GM18907 (cell line): ENCODE measurements at regions not wholly inside any gene's neighbourhood (a gene's known extent, or its start where the extent isn't known, plus 50 kb on each side); places are given as distances from the start of the nearest gene placed in this dataset.

Source experiments
- ATAC-seq: cut with Tn5 transposase; IDR thresholded peaks from one replicate; pipeline ENCODE4 v1.9.1; 2021; ENCODE audit warnings: mild to moderate bottlenecking, moderate library complexity; ENCODE audit not compliant: unreplicated experiment

DNA sequence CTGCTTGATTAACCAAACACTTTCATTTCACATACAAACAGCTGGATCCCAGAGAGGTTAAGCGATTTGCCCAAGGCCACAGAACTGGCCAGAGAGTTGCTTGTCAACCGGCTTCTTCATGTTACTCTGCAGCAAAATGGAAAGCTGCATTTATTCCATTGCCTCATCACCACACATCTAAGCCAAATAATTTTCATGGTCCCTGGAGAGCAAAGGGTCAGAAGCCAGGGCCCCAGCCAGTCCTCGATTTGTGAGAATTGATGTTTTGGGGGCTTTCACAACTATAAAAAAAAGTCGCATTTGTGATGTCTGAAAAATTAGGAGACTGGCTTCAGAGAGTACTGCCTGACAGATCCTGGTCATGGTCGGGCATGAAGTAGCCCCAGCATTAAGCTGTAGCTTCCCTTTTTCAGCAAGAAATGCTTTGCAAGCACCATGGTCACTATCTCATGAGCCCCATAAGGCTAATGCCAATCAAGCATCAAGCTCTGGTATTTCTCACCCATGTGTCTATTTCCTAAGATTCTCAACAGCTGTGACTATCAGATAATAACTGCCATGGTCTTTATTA is 95.8 kb downstream of the BANF2 start:
- ATAC-seq = no peak

DNA sequence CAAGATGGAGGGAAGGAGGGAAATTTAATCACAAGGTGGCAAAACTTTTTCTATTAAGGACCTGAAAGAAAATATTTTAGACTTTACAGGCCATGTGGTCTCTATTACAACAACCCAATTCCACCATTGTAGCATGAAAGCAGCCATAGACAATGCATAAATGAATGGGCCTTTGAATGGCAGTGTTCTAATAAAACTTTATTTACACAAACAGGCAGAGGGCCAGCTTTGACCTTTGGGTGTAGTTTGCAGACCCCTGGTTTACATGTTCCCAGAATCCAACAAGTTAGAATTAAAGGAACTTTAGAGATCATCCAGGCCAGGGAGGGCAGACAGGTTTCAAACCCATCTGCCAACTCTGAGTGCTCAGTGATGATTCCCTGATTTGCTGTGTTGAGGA is 95.2 kb downstream of the BANF2 start:
- ATAC-seq = no peak

DNA sequence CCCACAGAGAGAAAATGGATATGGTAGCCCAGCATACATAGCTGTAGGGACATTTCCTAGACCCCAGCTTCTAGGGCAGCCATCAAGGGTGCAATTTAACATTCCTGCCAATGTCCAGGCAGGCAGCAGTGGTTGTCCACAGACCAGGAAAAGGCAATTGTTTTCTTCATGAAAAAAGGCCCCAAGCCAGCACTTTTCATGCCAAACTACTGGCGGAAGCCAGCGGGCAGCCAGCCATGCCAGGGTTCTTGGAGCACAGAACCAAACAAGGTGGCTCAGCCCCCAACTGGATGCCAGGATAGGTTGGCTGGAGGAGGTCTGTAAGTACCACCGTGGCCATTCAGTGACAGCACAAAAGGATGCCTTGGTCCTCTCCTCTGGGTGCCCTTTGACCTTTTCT is 94.6 kb downstream of the BANF2 start:
- no peak for ATAC-seq

DNA sequence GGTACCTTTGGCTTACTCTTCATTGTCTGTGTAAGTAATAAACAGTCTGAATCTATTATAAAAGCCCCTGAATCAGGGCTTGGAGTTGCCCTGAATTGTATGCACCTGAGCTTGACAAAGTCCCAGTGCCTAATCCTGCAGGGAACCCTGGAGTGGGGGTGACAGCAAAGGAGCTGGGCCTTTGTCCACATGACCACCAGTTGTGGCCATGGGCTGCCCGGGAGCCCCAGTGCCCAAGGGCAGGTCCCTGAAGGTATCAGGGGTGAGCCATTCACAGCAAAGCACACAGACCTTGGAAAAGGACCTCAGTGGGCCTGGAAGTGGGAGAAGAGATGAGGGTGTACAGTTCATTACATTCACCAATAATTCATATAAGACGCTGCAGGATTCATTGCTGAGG is 94.2 kb downstream of the BANF2 start:
- no peak for ATAC-seq

DNA sequence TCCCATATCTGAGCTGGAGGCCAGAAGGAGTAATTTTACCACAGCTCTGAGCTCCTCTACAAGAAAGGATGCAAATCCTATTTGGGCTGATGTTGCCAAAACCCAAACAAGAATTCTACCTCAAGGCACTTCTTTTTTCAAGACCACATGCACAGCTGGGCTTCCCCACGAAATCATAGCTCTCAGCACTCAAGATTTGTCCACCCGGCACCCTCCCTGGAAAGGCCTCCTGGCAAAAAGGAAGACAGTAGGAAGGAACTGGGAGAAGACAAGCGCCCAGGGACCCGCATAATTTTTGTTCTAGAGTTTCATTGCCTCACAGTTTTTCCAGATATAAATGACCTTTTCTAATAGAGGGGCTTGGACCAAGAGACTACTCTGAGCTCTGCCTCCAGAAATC is 90.5 kb downstream of the BANF2 start:
- no peak for ATAC-seq

DNA sequence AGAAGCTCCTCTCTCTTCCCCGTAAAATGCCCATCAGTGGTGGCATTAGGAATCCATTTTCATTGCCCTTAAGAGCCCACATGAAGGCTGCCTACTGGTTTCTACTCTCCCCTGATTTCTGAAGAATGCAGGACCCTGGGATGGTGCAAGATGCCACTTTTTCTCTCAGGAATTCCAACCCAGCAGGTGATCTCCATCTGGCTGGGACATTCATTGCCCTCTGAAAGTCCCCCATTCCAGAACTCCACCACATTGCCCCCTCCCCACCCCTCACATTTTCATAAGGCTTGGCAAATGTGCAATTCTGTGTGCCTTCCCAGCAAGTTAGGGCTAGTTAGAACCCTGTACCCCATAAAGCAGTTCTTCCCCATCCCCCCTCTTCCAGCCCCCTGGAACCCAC is 88.0 kb downstream of the BANF2 start:
- no peak for ATAC-seq

DNA sequence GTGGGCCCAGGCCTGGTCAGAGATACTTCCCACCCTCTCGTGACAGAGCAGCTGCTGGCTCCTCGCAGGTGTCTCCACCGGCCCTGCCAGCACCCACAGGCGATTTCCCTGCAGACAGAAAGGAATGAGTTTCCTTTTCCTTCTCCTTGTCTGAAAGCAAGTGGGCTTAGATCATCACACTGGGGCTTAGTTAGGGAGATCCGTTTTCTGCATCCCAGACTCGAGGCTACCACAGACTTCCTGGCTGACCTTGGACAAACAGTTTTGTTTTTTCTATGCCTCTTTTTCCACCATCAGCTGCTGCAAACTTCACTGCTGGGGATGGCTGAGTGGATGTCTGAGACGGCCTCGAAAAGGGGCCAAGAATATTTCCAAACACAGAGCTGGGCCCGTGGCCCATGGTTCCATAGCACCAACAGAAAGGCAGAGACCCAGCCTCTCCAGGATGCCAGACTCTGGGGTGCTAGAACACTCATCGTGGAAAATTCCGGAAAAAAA is 86.5 kb downstream of the BANF2 start:
- ATAC-seq = no peak
